ENCODE measurements at regions not wholly inside any gene's neighbourhood (a gene's known extent, or its start where the extent isn't known, plus 50 kb on each side); places are given as distances from the start of the nearest gene placed in this dataset.

- TF ChIP-seq CTCF (conservative IDR thresholded peaks at IDR 0.05; ENCODE audit: low read depth, low read length): no peak
- no peak overlapping the region for H3K4me3 ChIP-seq (ENCODE audit: low read depth, low read length)
- no peak for DNase-seq (ENCODE audit: low read depth)
Measured at GRCh38 chr2:149745396-149746230, 158.0 kb upstream of the MMADHC start.

GRCh38 chr2:149744865-149745264 lies 157.3 kb upstream of the MMADHC start:
- H3K4me3 ChIP-seq (ENCODE audit: low read depth, low read length): no peak overlapping the region
- no peak for TF ChIP-seq CTCF (conservative IDR thresholded peaks at IDR 0.05; ENCODE audit: low read depth, low read length)
- peak; percentile 64 for DNase-seq (ENCODE audit: low read depth)

GRCh38 chr2:149743842-149744448 lies 156.4 kb upstream of the MMADHC start:
- H3K4me3 ChIP-seq (ENCODE audit: low read depth, low read length): no peak overlapping the region
- no peak for TF ChIP-seq CTCF (conservative IDR thresholded peaks at IDR 0.05; ENCODE audit: low read depth, low read length)
- DNase-seq (ENCODE audit: low read depth): peak; percentile 80

GRCh38 chr2:149741646-149742045 lies 154.1 kb upstream of the MMADHC start:
- peak; percentile 86 for DNase-seq (ENCODE audit: low read depth)
- TF ChIP-seq CTCF (conservative IDR thresholded peaks at IDR 0.05; ENCODE audit: low read depth, low read length): no peak
- H3K4me3 ChIP-seq (ENCODE audit: low read depth, low read length): no peak overlapping the region

- no peak for TF ChIP-seq CTCF (conservative IDR thresholded peaks at IDR 0.05; ENCODE audit: low read depth, low read length)
- no peak for DNase-seq (ENCODE audit: low read depth)
Measured at GRCh38 chr2:149740490-149740889, 152.9 kb upstream of the MMADHC start.

GRCh38 chr2:149739883-149740265 lies 152.3 kb upstream of the MMADHC start:
- TF ChIP-seq CTCF (conservative IDR thresholded peaks at IDR 0.05; ENCODE audit: low read depth, low read length): no peak
- H3K4me3 ChIP-seq (ENCODE audit: low read depth, low read length): no peak overlapping the region
- no peak for DNase-seq (ENCODE audit: low read depth)

More at GRCh38 chr2:149740490-149740889, 152.9 kb upstream of the MMADHC start:
- H3K4me3 ChIP-seq (ENCODE audit: low read depth, low read length): no peak overlapping the region
